K562 (cell line): ENCODE measurements at regions not wholly inside any gene's neighbourhood (a gene's known extent, or its start where the extent isn't known, plus 50 kb on each side); places are given as distances from the start of the nearest gene placed in this dataset.

Experiments used
- ATAC-seq: fragments of 200-7000 bp; cut with Tn5 transposase; 3 replicates; pipeline ENCODE4 v1.9.1; 2020; ENCODE audit warnings: moderate library complexity
- BruUV-seq: library from RNA; stranded (reverse); fragments of 400-500 nt; replicated peaks from 2 replicates; lab custom pipeline; 2021; lab: Mats Ljungman, UMichigan
- CTCF ChIA-PET: fragments of 300-600 bp; formaldehyde crosslinking; extraction: SDS; loops from one replicate; lab custom pipeline; 2021; ENCODE audit warnings: low intra/inter-chr PET ratio; lab: Yijun Ruan, JAX
- POLR2A ChIA-PET: fragments of 300-600, 350-650 bp; sonication (Branson Sonifier 250); formaldehyde crosslinking; extraction: SDS; loops from one replicate; lab custom pipeline; 2021; ENCODE audit warnings: antibody characterized with exemption, inconsistent platforms; lab: Yijun Ruan, JAX
- DNase-seq, 4 experiments: peaks; one replicate each; pipeline versions ENCODE4 v3.0.0 to v3.0.0-alpha.2; 2011 to 2018; ENCODE audit warnings: low spot score in 3 of 4, mixed read lengths in 3 of 4; ENCODE audit errors: extremely low read depth in 1 of 4
- FAIRE-seq: peaks from 2 replicates; lab custom pipeline; 2011; peaks lifted over from hg19 to GRCh38; lab: Jason Lieb, UNC
- H2AFZ ChIP-seq: 2 replicates; pipeline ENCODE4 v1.6.0; 2011; ENCODE audit warnings: low read depth, low read length, control low read depth, inconsistent platforms
- H3K27ac ChIP-seq: fragments of 200-600 bp; 3 replicates; pipeline ENCODE4 v1.8.0; 2011; ENCODE audit warnings: low read depth, mild to moderate bottlenecking, control low read depth, inconsistent platforms, low read length, moderate library complexity, mixed read lengths; ENCODE audit errors: extremely low read depth
- H3K27me3 ChIP-seq, 2 experiments: fragments of 300-600 bp in 1 of 2; 2 replicates in 1 of 2; 3 replicates in 1 of 2; pipeline versions ENCODE4 v1.6.0 to v1.8.0; 2011; ENCODE audit warnings: inconsistent platforms in 2 of 2, low read length in 2 of 2, mild to moderate bottlenecking in 1 of 2, mixed read lengths in 1 of 2, moderate library complexity in 1 of 2; ENCODE audit not compliant: control insufficient read depth in 2 of 2, insufficient read depth in 2 of 2
- H3K36me3 ChIP-seq: fragments of 300-600 bp; 3 replicates; pipeline ENCODE4 v1.8.0; 2011; ENCODE audit warnings: mild to moderate bottlenecking, low read length, inconsistent platforms; ENCODE audit not compliant: control insufficient read depth, insufficient read depth
- H3K4me1 ChIP-seq, 2 experiments: fragments of 200-600 bp in 1 of 2; replicated peaks in 1 of 2; 2 replicates in 1 of 2; 3 replicates in 1 of 2; pipeline versions ENCODE4 v1.5.1 to v1.8.0; 2011; ENCODE audit warnings: inconsistent platforms in 2 of 2, low read length in 2 of 2, mild to moderate bottlenecking in 1 of 2, mixed read lengths in 1 of 2, moderate library complexity in 1 of 2; ENCODE audit not compliant: control insufficient read depth in 2 of 2, insufficient read depth in 2 of 2
- H3K4me2 ChIP-seq: 2 replicates; pipeline ENCODE4 v1.6.1; 2011; ENCODE audit warnings: low read length, control low read depth, inconsistent platforms, mixed read lengths; ENCODE audit not compliant: insufficient read depth
- H3K4me3 ChIP-seq: fragments of 200-600 bp; sonication (generic), shearing (Covaris generic); 2 replicates; pipeline ENCODE4 v1.5.1; 2016; ENCODE audit warnings: control low read depth, inconsistent platforms
- H3K79me2 ChIP-seq: fragments of 200-600 bp; 3 replicates; pipeline ENCODE4 v1.8.0; 2011; ENCODE audit warnings: low read length, inconsistent platforms; ENCODE audit not compliant: control insufficient read depth, insufficient read depth
- H3K9ac ChIP-seq, 2 experiments: 2 replicates each; pipeline versions ENCODE4 v1.6.0 to v1.6.1; 2011; ENCODE audit warnings: low read depth in 2 of 2, low read length in 2 of 2, control low read depth in 1 of 2, inconsistent platforms in 1 of 2, mild to moderate bottlenecking in 1 of 2, mixed read lengths in 1 of 2; ENCODE audit not compliant: insufficient read depth in 1 of 2
- H3K9me1 ChIP-seq: one replicate; pipeline ENCODE4 v1.6.0; 2011; ENCODE audit warnings: inconsistent platforms, mild to moderate bottlenecking, low read length, moderate library complexity; ENCODE audit not compliant: control insufficient read depth, insufficient read depth
- H3K9me3 ChIP-seq: replicated peaks from 2 replicates; pipeline ENCODE4 v1.5.1; 2011; ENCODE audit warnings: low read depth, low read length, inconsistent platforms; ENCODE audit not compliant: control insufficient read depth, insufficient read depth
- H4K20me1 ChIP-seq: replicated peaks from 2 replicates; pipeline ENCODE4 v1.6.1; 2011; ENCODE audit warnings: low read length, inconsistent platforms, mixed read lengths; ENCODE audit not compliant: control insufficient read depth, insufficient read depth
- FIP1L1 ChIP-seq: fragments of 200-400 bp; formaldehyde crosslinking; IDR thresholded peaks from 2 replicates; pipeline ENCODE4 v1.6.1; 2018; ENCODE audit warnings: mild to moderate bottlenecking, low read depth, low read length; ENCODE audit not compliant: poor library complexity, severe bottlenecking
- HMG20B ChIP-seq: fragments of 250-450 bp; sonication (Bioruptor Pico); IDR thresholded peaks from 2 replicates; pipeline ENCODE4 v1.5.0; 2021; ENCODE audit warnings: mild to moderate bottlenecking
- IFI16 ChIP-seq: fragments of 250-450 bp; sonication (Bioruptor Pico); IDR thresholded peaks from 2 replicates; pipeline ENCODE4 v2.1.2; 2022; ENCODE audit warnings: mild to moderate bottlenecking, inconsistent platforms
- KDM2B ChIP-seq: fragments of 250-450 bp; sonication (Bioruptor Pico); IDR thresholded peaks from 2 replicates; pipeline ENCODE4 v1.8.0; 2021; ENCODE audit warnings: mild to moderate bottlenecking, moderate library complexity
- MAFF ChIP-seq: IDR thresholded peaks from 2 replicates; pipeline ENCODE4 v1.6.1; 2012; ENCODE audit warnings: low read length, improper control_type of control experiment
- MAFK ChIP-seq: IDR thresholded peaks from 2 replicates; pipeline ENCODE4 v1.6.1; 2011; ENCODE audit warnings: low read length, improper control_type of control experiment
- PTTG1 ChIP-seq: fragments of 450-650 bp; IDR thresholded peaks from 2 replicates; pipeline ENCODE4 v1.6.1; 2016; ENCODE audit warnings: low read depth, mild to moderate bottlenecking, missing genetic modification characterization, missing compliant biosample characterization
- RB1 ChIP-seq: fragments of 450-650 bp; IDR thresholded peaks from 2 replicates; pipeline ENCODE4 v1.6.1; 2017; ENCODE audit warnings: low read depth, mild to moderate bottlenecking
- SNIP1 ChIP-seq: fragments of 450-650 bp; IDR thresholded peaks from 2 replicates; pipeline ENCODE4 v1.7.1; 2017; ENCODE audit warnings: low read depth, mild to moderate bottlenecking
- TAL1 ChIP-seq: fragments of 450-650 bp; IDR thresholded peaks from 2 replicates; pipeline ENCODE4 v1.6.1; 2016; ENCODE audit warnings: mild to moderate bottlenecking
- ZFX ChIP-seq: sonication (generic); formaldehyde crosslinking; IDR thresholded peaks from 2 replicates; pipeline ENCODE4 v1.8.0; 2022; ENCODE audit warnings: mild to moderate bottlenecking, missing genetic modification reagents, moderate library complexity
- ZMIZ1 ChIP-seq, 2 experiments: fragments of 150-350 bp in 1 of 2; IDR thresholded peaks; 2 replicates each; pipeline ENCODE4 v1.6.1; 2012 to 2016; ENCODE audit warnings: low read depth in 2 of 2, low read length in 2 of 2, mild to moderate bottlenecking in 1 of 2, moderate library complexity in 1 of 2
- WGBS: fragments of 100-300 bp; shearing (Covaris generic); methylation state at CpG from one replicate; pipeline ENCODE4 v1.1.6; 2016; ENCODE audit warnings: low coverage, mixed read lengths; ENCODE audit not compliant: insufficient coverage; ENCODE audit errors: missing lambda C conversion rate; 5-methylcytosine and 5-hydroxymethylcytosine counted together
- in situ Hi-C: fragments of 300-500 bp; cut with MboI; formaldehyde crosslinking; loops from 4 replicates; pipeline ENCODE4 v1.15.0; 2018; ENCODE audit warnings: inconsistent platforms, mixed read lengths
- intact Hi-C: fragments of 100-400 bp; cut with micrococcal nuclease; formaldehyde crosslinking; loops from 2 replicates; pipeline ENCODE4 v1.14.2; 2022

- TF ChIP-seq KDM2B (CRISPR knock-in tag), result no peak
- no peak for TF ChIP-seq ZFX (CRISPR knock-in tag)
- TF ChIP-seq TAL1, result no peak
Measured at GRCh38 chr3:86464180-86464579, 526.8 kb downstream of the VGLL3 start (continued).

GRCh38 chr3:86451749-86452148, 539.2 kb downstream of the VGLL3 start:
- H3K27ac ChIP-seq, result no peak overlapping the region
- intact Hi-C loops (no loop called here), in situ Hi-C loops (no loop called here)
- no peaks in the 10 kb centered on the region for H3K9me3 ChIP-seq
- FAIRE-seq (no peak), ATAC-seq (no peak), DNase-seq (no peak)
- CTCF ChIA-PET, result no interaction called here
- TF ChIP-seq IFI16 (CRISPR knock-in tag) (no peak), PTTG1 (no peak), ZMIZ1 (IDR thresholded peaks at IDR 0.05; ENCODE audit: low read depth in 2 of 2, low read length in 2 of 2) (no peak), RB1 (no peak), FIP1L1 (no peak), SNIP1 (no peak), MAFK (no peak), MAFF (no peak), HMG20B (CRISPR knock-in tag) (no peak)
- no peak overlapping the region for H2AFZ ChIP-seq
- no peak overlapping the region for H3K4me2 ChIP-seq
- no peaks in the 10 kb centered on the region for H3K27me3 ChIP-seq
- H3K4me1 ChIP-seq, result no peaks in the 10 kb centered on the region
- H3K4me3 ChIP-seq, result no peak overlapping the region
- H3K79me2 ChIP-seq, result no peaks in the 10 kb centered on the region
- POLR2A ChIA-PET, result no interaction called here
- no peaks in the 10 kb centered on the region for H3K9me1 ChIP-seq
- H3K36me3 ChIP-seq, result no peaks in the 10 kb centered on the region
- 6% methylated on average over 3 of the region's 3 CpGs for WGBS
- no TSS peak for BruUV-seq
- no peaks in the 10 kb centered on the region for H4K20me1 ChIP-seq
- no peak overlapping the region for H3K9ac ChIP-seq
